ENCODE measurements at regions not wholly inside any gene's neighbourhood (a gene's known extent, or its start where the extent isn't known, plus 50 kb on each side); places are given as distances from the start of the nearest gene placed in this dataset.

GRCh38 chr4:154119317-154119716 is 330.4 kb upstream of the SFRP2 start:
- TF ChIP-seq SUZ12 (IDR thresholded peaks at IDR 0.05; ENCODE audit: low read length): no peak
- no peak for TF ChIP-seq RAD21 (IDR thresholded peaks at IDR 0.05 in 1 of 2, conservative IDR thresholded peaks at IDR 0.05 in 1 of 2; ENCODE audit: low read depth in 2 of 2, low read length in 2 of 2)
- no peak for TF ChIP-seq HDAC2 (IDR thresholded peaks at IDR 0.05; ENCODE audit: borderline replicate concordance in 1 of 2, low read depth in 2 of 2, low read length in 2 of 2)
- TF ChIP-seq GTF2F1 (IDR thresholded peaks at IDR 0.05; ENCODE audit: borderline replicate concordance, low read depth, low read length): no peak
- TF ChIP-seq TBP (IDR thresholded peaks at IDR 0.05; ENCODE audit: low read depth, low read length): no peak
- TF ChIP-seq MAFK (IDR thresholded peaks at IDR 0.05; ENCODE audit: low read depth, low read length): no peak
- no peak for TF ChIP-seq KDM1A (IDR thresholded peaks at IDR 0.05; ENCODE audit: borderline replicate concordance, low read length)
- Histone ChIP-seq H3K27me3 (replicated peaks in 1 of 4; ENCODE audit: control insufficient read depth in 3 of 4, extremely low read depth in 1 of 4, insufficient read depth in 3 of 4, low read length in 3 of 4) (no peaks in the 10 kb centered on the region), H3K79me2 (ENCODE audit: control insufficient read depth in 1 of 2, insufficient read depth in 2 of 2, low read length in 2 of 2) (no peaks in the 10 kb centered on the region), H2AK5ac (ENCODE audit: low read depth, low read length) (no peak overlapping the region), H2BK120ac (replicated peaks; ENCODE audit: low read depth, low read length) (no peak overlapping the region), H4K20me1 (replicated peaks in 1 of 2; ENCODE audit: control insufficient read depth in 1 of 2, insufficient read depth in 2 of 2, low read length in 2 of 2) (no peaks in the 10 kb centered on the region), H3K23ac (ENCODE audit: insufficient read length) (no peak overlapping the region), H3K9ac (replicated peaks in 1 of 4; ENCODE audit: extremely low read depth in 1 of 4, low read depth in 3 of 4, low read length in 3 of 4) (no peak overlapping the region), H3K23me2 (ENCODE audit: low read depth, low read length) (no peaks in the 10 kb centered on the region), H2BK5ac (ENCODE audit: low read depth, low read length) (no peak overlapping the region), H3K56ac (replicated peaks; ENCODE audit: insufficient read length, low read depth, low read length) (no peak overlapping the region), H4K91ac (replicated peaks; ENCODE audit: insufficient read length, low read length) (no peak overlapping the region), H3K27ac (ENCODE audit: low read depth, low read length) (no peak overlapping the region), H3K18ac (ENCODE audit: extremely low read depth, low read length) (no peak overlapping the region), H3K79me1 (ENCODE audit: low read depth, low read length) (no peaks in the 10 kb centered on the region), H3K36me3 (ENCODE audit: control insufficient read depth in 2 of 4, insufficient read depth in 4 of 4, low read length in 3 of 4) (no peaks in the 10 kb centered on the region), H2BK20ac (ENCODE audit: low read length) (no peak overlapping the region), H4K5ac (ENCODE audit: insufficient read length, low read depth, low read length) (no peak overlapping the region), H2BK15ac (ENCODE audit: low read length) (no peak overlapping the region), H4K8ac (ENCODE audit: extremely low read depth, insufficient read depth, low read length) (no peak overlapping the region), H3K4me3 (ENCODE audit: extremely low read depth in 1 of 4, insufficient read depth in 2 of 4, low read depth in 3 of 4, low read length in 4 of 4) (no peak overlapping the region), H2BK12ac (ENCODE audit: low read depth, low read length) (no peak overlapping the region), H3K4ac (replicated peaks; ENCODE audit: insufficient read length, low read depth, low read length) (no peak overlapping the region), H2AFZ (ENCODE audit: low read length) (no peak overlapping the region), H3K4me2 (ENCODE audit: insufficient read depth in 1 of 2, low read depth in 2 of 2, low read length in 2 of 2) (no peak overlapping the region), H3K4me1 (replicated peaks in 1 of 4; ENCODE audit: control insufficient read depth in 3 of 4, insufficient read depth in 4 of 4, low read length in 3 of 4) (no peaks in the 10 kb centered on the region), H3K14ac (ENCODE audit: insufficient read length) (no peak overlapping the region), H3K9me3 (ENCODE audit: insufficient read depth in 2 of 2, low read depth in 1 of 2, low read length in 1 of 2) (no peaks in the 10 kb centered on the region)
- CTCF ChIA-PET (ENCODE audit: partially characterized antibody): interaction anchor here (1.1 kb wide), 1 partner anchor 13 kb away, joined by 4 read pairs; no protein-coding TSS in a partner anchor
- DNase-seq (ENCODE audit: low read depth in 1 of 2, low spot score in 2 of 2): no peak
- POLR2A ChIA-PET (ENCODE audit: partially characterized antibody): no interaction called here
- FAIRE-seq: no peak
- WGBS, 2 experiments (ENCODE audit: extremely low coverage in 1 of 2, insufficient coverage in 1 of 2, insufficient read length in 1 of 2, insufficient replicate concordance in 2 of 2, low coverage in 1 of 2, low lambda C conversion rate in 2 of 2, missing lambda C conversion rate in 1 of 2): 90% methylated on average over 5 of the region's 5 CpGs; no CpG with 5 or more reads in 1 of the 2 experiments

Measured in H1 (cell line).